Neural progenitor cell (in vitro differentiated cells): ENCODE measurements at regions not wholly inside any gene's neighbourhood (a gene's known extent, or its start where the extent isn't known, plus 50 kb on each side); places are given as distances from the start of the nearest gene placed in this dataset.
A peak's percentile ranks its signal among the peaks of the same experiment; 100 is the strongest.

Source experiments
- EZH2 ChIP-seq: fragments of 200-600 bp; sonication (generic); IDR thresholded peaks from 2 replicates; pipeline ENCODE4 v1.6.1; 2017; ENCODE audit warnings: antibody characterized with exemption, mild to moderate bottlenecking, moderate library complexity
- TF ChIP-seq, protein P1 (sequence below): fragments of 200-600 bp; sonication (generic); IDR thresholded peaks from 2 replicates; pipeline ENCODE4 v1.5.1; 2017; ENCODE audit warnings: antibody characterized with exemption, mild to moderate bottlenecking

DNA sequence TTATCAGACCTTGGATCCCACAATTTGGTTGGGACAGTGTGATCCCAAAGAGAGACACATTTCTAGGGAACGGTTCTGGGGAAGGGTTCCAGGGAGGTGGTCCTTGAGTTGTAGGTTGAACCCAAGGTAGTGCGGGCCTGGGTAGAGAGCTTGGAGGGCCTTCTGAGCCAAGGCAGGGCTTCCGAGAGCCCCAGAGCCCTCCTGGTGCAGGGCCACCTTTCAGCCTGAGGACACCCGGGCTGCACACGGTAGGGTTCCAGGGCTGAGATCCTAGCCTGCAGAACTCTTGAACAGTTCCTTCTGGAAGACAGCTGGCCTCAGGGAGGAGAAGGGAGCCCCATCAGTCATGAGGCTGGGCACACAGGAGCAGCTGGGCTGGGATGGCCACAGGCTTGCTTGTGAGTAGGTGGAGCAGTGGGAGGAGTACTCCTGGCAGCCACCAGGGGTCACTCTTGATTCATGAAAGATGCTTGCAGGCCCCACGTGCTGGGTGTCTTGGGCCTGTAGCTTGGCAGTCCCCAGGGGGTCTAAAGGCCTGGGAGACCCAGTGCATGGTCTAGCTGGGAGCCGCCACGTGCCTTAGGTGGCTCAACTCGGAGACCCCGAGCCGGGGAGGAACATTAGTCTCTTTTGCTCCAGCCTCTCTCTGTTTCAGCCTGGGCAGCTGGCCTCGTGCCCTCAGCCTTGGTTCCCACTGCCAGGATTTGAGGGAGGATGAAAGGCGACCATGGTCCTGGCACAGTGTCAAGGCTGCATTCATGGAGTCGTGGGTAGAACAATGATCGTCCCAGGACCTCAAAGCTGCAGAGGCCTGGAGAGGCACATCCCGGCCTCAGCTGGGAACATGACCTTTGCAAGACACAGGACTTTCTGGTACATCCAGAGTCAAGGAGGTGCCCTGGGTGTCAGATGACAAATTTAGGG is 381.6 kb downstream of the TYW1 start:
- TF ChIP-seq EZH2 = no peak
- TF ChIP-seq, protein P1, sequence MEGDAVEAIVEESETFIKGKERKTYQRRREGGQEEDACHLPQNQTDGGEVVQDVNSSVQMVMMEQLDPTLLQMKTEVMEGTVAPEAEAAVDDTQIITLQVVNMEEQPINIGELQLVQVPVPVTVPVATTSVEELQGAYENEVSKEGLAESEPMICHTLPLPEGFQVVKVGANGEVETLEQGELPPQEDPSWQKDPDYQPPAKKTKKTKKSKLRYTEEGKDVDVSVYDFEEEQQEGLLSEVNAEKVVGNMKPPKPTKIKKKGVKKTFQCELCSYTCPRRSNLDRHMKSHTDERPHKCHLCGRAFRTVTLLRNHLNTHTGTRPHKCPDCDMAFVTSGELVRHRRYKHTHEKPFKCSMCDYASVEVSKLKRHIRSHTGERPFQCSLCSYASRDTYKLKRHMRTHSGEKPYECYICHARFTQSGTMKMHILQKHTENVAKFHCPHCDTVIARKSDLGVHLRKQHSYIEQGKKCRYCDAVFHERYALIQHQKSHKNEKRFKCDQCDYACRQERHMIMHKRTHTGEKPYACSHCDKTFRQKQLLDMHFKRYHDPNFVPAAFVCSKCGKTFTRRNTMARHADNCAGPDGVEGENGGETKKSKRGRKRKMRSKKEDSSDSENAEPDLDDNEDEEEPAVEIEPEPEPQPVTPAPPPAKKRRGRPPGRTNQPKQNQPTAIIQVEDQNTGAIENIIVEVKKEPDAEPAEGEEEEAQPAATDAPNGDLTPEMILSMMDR = peak; percentile 94
